Cardiac muscle cell (in vitro differentiated cells and primary cell): ENCODE measurements at regions not wholly inside any gene's neighbourhood (a gene's known extent, or its start where the extent isn't known, plus 50 kb on each side); places are given as distances from the start of the nearest gene placed in this dataset.
"Not testable (repeated sequence)": the region's sequence is repeated elsewhere in the genome, so short reads cannot be mapped to it uniquely, and the experiment has no call there.

Source experiments
- DNase-seq, 2 donors: peaks; one replicate each; pipeline versions ENCODE4 v3.0.0 to v3.0.0-alpha.2; 2010 to 2017; ENCODE audit warnings: low read depth in 1 of 2, low spot score in 1 of 2
- H3K27ac ChIP-seq: fragments of 200-600 bp; sonication (generic); 2 replicates; pipeline ENCODE4 v1.5.1; 2016
- H3K27me3 ChIP-seq: fragments of 200-600 bp; sonication (generic); 2 replicates; pipeline ENCODE4 v1.6.0; 2016; ENCODE audit warnings: control low read depth
- H3K36me3 ChIP-seq: fragments of 200-600 bp; sonication (generic); 2 replicates; pipeline ENCODE4 v1.5.1; 2016; ENCODE audit warnings: control low read depth
- H3K4me1 ChIP-seq: fragments of 200-600 bp; sonication (generic); 2 replicates; pipeline ENCODE4 v1.8.1; 2017; ENCODE audit warnings: low read depth, mild to moderate bottlenecking, mixed run types
- H3K4me3 ChIP-seq: fragments of 200-600 bp; sonication (generic); 2 replicates; pipeline ENCODE4 v1.5.1; 2016; ENCODE audit warnings: mild to moderate bottlenecking
- H3K9me3 ChIP-seq: fragments of 200-600 bp; sonication (generic); 2 replicates; pipeline ENCODE4 v1.5.1; 2017; ENCODE audit warnings: low read depth, mild to moderate bottlenecking, control low read depth
- CTCF ChIP-seq: IDR thresholded peaks from 2 replicates; pipeline ENCODE4 v1.5.1; 2012; ENCODE audit warnings: low read depth, mild to moderate bottlenecking, low read length

GRCh38 chr3:145681181-145681580 lies 479.8 kb downstream of the PLOD2 start:
- Histone ChIP-seq H3K27ac (no peak overlapping the region), H3K9me3 (no peaks in the 10 kb centered on the region), H3K36me3 (no peaks in the 10 kb centered on the region), H3K27me3 (no peaks in the 10 kb centered on the region), H3K4me1 (peaks cover 4% of the 10 kb centered on the region), H3K4me3 (no peak overlapping the region)
- no peak for TF ChIP-seq CTCF
- DNase-seq: no peak

- H3K4me3 ChIP-seq, DNase-seq, H3K27me3 ChIP-seq, H3K4me1 ChIP-seq, H3K9me3 ChIP-seq, H3K36me3 ChIP-seq, H3K27ac ChIP-seq: not testable (repeated sequence)
Observed at GRCh38 chr3:145687978-145688377, 473.0 kb downstream of the PLOD2 start.

- TF ChIP-seq CTCF: no peak
- no peak for DNase-seq
Observed at GRCh38 chr3:145692751-145693150, 468.2 kb downstream of the PLOD2 start.

GRCh38 chr3:145696011-145696410 lies 465.0 kb downstream of the PLOD2 start:
- no peaks in the 10 kb centered on the region for H3K36me3 ChIP-seq
- H3K4me1 ChIP-seq: no peaks in the 10 kb centered on the region
- no peak overlapping the region for H3K4me3 ChIP-seq
- TF ChIP-seq CTCF: no peak
- no peaks in the 10 kb centered on the region for H3K27me3 ChIP-seq
- no peak for DNase-seq
- no peak overlapping the region for H3K27ac ChIP-seq
- H3K9me3 ChIP-seq: no peaks in the 10 kb centered on the region

More at GRCh38 chr3:145692751-145693150, 468.2 kb downstream of the PLOD2 start:
- Histone ChIP-seq H3K4me3 (no peak overlapping the region), H3K4me1 (no peaks in the 10 kb centered on the region), H3K9me3 (no peaks in the 10 kb centered on the region), H3K27me3 (no peaks in the 10 kb centered on the region), H3K27ac (peak overlapping the region; percentile 24), H3K36me3 (no peaks in the 10 kb centered on the region)

- Histone ChIP-seq H3K27me3 (no peaks in the 10 kb centered on the region), H3K4me3 (no peak overlapping the region), H3K36me3 (no peaks in the 10 kb centered on the region), H3K9me3 (no peaks in the 10 kb centered on the region), H3K27ac (no peak overlapping the region), H3K4me1 (no peaks in the 10 kb centered on the region)
- no peak for TF ChIP-seq CTCF
- peak in 1 of 2 donors; percentile 5 for DNase-seq
Observed at GRCh38 chr3:145698250-145698649, 462.7 kb downstream of the PLOD2 start.

GRCh38 chr3:145698749-145699148 lies 462.2 kb downstream of the PLOD2 start:
- Histone ChIP-seq H3K27ac (no peak overlapping the region), H3K9me3 (no peaks in the 10 kb centered on the region), H3K36me3 (no peaks in the 10 kb centered on the region), H3K4me1 (no peaks in the 10 kb centered on the region), H3K27me3 (no peaks in the 10 kb centered on the region), H3K4me3 (no peak overlapping the region)
- no peak for TF ChIP-seq CTCF
- no peak for DNase-seq
